Prostate gland (tissue), 2 donors: ENCODE measurements at regions not wholly inside any gene's neighbourhood (a gene's known extent, or its start where the extent isn't known, plus 50 kb on each side); places are given as distances from the start of the nearest gene placed in this dataset.

Experiments used
- CTCF ChIP-seq, 4 experiments: fragments of 200-600 bp in 2 of 4; fragments of 450-650 bp in 2 of 4; sonication (generic) in 2 of 4; IDR thresholded peaks; 1 replicate in 3 of 4; 2 replicates in 1 of 4; pipeline ENCODE4 v1.5.1; 2016 to 2019; ENCODE audit warnings: antibody characterized with exemption in 4 of 4, mild to moderate bottlenecking in 2 of 4, moderate library complexity in 2 of 4
- POLR2A ChIP-seq: fragments of 450-650 bp; IDR thresholded peaks from one replicate; pipeline ENCODE4 v1.6.1; 2016; ENCODE audit warnings: antibody characterized with exemption, mild to moderate bottlenecking

GRCh38 chr12:30533558-30534265 is 162.0 kb downstream of the IPO8 start:
- TF ChIP-seq CTCF (IDR thresholded peaks at IDR 0.05) (no peak), POLR2A (no peak)
